ENCODE measurements at regions not wholly inside any gene's neighbourhood (a gene's known extent, or its start where the extent isn't known, plus 50 kb on each side); places are given as distances from the start of the nearest gene placed in this dataset. TPM values are rescaled to one million over a fixed set of nuclear protein-coding genes. Genes with fewer than 3 reads are reported as not detected.
"Not testable (repeated sequence)": the region's sequence is repeated elsewhere in the genome, so short reads cannot be mapped to it uniquely, and the experiment has no call there.

DNA sequence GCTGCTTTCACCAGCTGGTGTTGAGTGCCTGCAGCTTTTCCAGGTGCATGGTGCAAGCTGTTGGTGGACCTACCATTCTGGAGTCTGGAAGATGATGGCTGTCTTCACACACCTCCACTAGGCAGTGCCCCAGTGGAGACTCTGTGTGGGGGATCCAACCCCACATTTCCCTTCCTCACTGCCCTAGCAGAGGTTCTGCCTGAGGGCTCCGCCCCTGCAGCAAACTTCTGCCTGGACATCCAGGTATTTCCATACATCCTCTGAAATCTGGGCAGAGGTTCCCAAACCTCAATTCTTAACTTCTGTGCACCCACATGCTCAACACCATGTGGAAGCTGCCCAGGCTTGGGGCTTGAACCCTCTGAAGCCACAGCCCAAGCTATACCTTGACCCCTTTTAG, 172.4 kb downstream of the PHF2 start:
- H3K27ac Mint-ChIP-seq; POLR2A ChIA-PET; H3K4me3 Mint-ChIP-seq; H3K27me3 Mint-ChIP-seq; CTCF ChIA-PET; H3K36me3 Mint-ChIP-seq (ENCODE audit: low read depth); DNase-seq; H3K4me1 Mint-ChIP-seq: not testable (repeated sequence)
- peaks cover 30% of the 10 kb centered on the region for H3K9me3 Mint-ChIP-seq

DNA sequence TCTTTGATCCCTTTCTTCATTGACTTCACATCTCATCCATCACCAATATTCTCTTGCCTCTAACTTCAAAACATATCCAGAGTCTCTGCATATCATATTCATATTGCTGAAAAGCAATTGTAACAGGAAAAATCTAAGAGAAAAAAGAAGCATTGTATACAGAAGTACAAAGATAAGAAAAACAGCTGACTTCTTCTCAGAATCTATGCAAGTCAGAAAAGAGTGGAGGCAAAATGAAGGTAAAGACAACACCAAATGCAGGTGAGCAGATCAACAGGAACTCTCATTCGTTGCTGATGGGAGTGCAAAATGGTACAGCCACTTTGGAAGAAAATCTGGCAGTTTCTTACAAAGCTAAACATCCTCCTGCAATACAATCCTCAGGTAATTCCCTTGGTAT, 155.6 kb downstream of the PHF2 start:
- Mint-ChIP-seq H3K4me1 (no peaks in the 10 kb centered on the region), H3K27me3 (peaks cover 30% of the 10 kb centered on the region), H3K9me3 (peaks cover 26% of the 10 kb centered on the region), H3K36me3 (ENCODE audit: low read depth) (peaks cover 2% of the 10 kb centered on the region), H3K4me3 (no peak overlapping the region), H3K27ac (no peak overlapping the region)
- ChIA-PET CTCF (no interaction called here), POLR2A (no interaction called here)
- no peak for DNase-seq

DNA sequence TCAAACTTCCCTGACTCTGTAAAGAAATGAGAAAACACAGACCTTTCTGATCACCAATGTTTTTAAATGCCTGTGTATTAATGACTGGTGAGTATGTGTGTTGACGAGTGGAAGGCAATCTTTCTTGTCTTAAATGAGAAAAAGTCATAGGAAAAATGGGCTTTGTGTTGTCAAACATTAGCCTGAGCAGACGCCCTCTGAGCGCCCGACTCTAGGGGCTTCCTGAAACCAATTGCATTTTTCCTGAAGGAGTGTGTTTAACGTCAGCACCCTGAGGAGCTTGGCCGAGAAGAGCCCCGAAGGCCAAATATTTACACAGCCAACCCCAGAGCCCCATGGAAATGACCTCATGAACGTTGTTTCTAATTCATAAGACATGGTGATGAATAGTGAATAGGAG, 154.3 kb downstream of the PHF2 start:
- Mint-ChIP-seq H3K27me3 (peaks cover 30% of the 10 kb centered on the region), H3K4me3 (no peak overlapping the region), H3K36me3 (ENCODE audit: low read depth) (peaks cover 2% of the 10 kb centered on the region), H3K27ac (no peak overlapping the region), H3K9me3 (peaks cover 24% of the 10 kb centered on the region), H3K4me1 (no peaks in the 10 kb centered on the region)
- ChIA-PET CTCF (no interaction called here), POLR2A (no interaction called here)
- DNase-seq: no peak

DNA sequence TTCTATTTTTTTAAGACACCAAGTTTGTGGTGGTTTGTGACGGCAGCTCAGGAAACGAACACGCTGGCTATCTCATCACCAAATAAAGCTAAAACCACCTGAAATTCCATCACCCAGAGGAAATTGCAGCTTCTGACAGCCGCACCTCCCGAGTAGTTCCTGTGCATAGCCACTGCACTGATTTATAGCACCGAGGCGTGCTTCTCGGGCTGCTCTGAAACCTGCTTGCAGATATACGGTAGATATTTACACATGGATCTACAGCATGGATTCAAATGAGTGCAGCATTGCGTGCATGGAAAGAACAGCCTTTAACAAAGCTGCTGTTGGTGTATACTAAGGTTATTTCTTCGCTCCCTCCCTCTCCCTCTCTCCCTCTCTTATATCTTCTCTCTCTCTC, 153.8 kb downstream of the PHF2 start:
- ChIA-PET POLR2A (no interaction called here), CTCF (no interaction called here)
- H3K4me1 Mint-ChIP-seq: no peaks in the 10 kb centered on the region
- no peak overlapping the region for H3K27ac Mint-ChIP-seq
- peaks cover 30% of the 10 kb centered on the region for H3K27me3 Mint-ChIP-seq
- no peak for DNase-seq
- peaks cover 20% of the 10 kb centered on the region for H3K9me3 Mint-ChIP-seq
- peaks cover 2% of the 10 kb centered on the region for H3K36me3 Mint-ChIP-seq (ENCODE audit: low read depth)
- no peak overlapping the region for H3K4me3 Mint-ChIP-seq

Small RNA genes lying in the stretch of these regions (microRNA-seq; reads per million reads assigned to microRNA genes)
- not detected for gene MIR4291 (ENCODE audit: borderline microRNAs expressed, borderline replicate concordance)
